RWPE2 (cell line): ENCODE measurements at regions not wholly inside any gene's neighbourhood (a gene's known extent, or its start where the extent isn't known, plus 50 kb on each side); places are given as distances from the start of the nearest gene placed in this dataset.

Source experiments
- ATAC-seq: fragments of 200-7000 bp; cut with Tn5 transposase; 3 replicates; pipeline ENCODE4 v1.9.1; 2021; ENCODE audit warnings: low read depth
- DNase-seq: peaks from one replicate; pipeline ENCODE4 v3.0.0-alpha.2; 2020; ENCODE audit warnings: low spot score
- H3K27ac ChIP-seq: fragments of 450-650 bp; 2 replicates; pipeline ENCODE4 v1.5.1; 2017; ENCODE audit warnings: mild to moderate bottlenecking; ENCODE audit not compliant: poor library complexity, severe bottlenecking
- H3K27me3 ChIP-seq: fragments of 250-450 bp; sonication (Bioruptor Pico); 2 replicates; pipeline ENCODE4 v1.5.1; 2021; ENCODE audit warnings: mild to moderate bottlenecking, moderate library complexity; ENCODE audit not compliant: insufficient read depth, poor library complexity, severe bottlenecking
- H3K36me3 ChIP-seq: fragments of 250-450 bp; sonication (Bioruptor Pico); 2 replicates; pipeline ENCODE4 v1.5.1; 2020; ENCODE audit warnings: low read depth, mild to moderate bottlenecking, moderate library complexity
- H3K4me1 ChIP-seq: fragments of 250-450 bp; sonication (Bioruptor Pico); 2 replicates; pipeline ENCODE4 v1.5.1; 2021; ENCODE audit warnings: mild to moderate bottlenecking, moderate library complexity; ENCODE audit not compliant: insufficient read depth, poor library complexity, severe bottlenecking
- H3K4me3 ChIP-seq: fragments of 250-450 bp; sonication (Bioruptor Pico); 2 replicates; pipeline ENCODE4 v1.5.1; 2021; ENCODE audit warnings: mild to moderate bottlenecking, moderate library complexity; ENCODE audit not compliant: severe bottlenecking
- H3K9me3 ChIP-seq: fragments of 250-450 bp; sonication (Bioruptor Pico); 2 replicates; pipeline ENCODE4 v1.5.1; 2021; ENCODE audit warnings: mild to moderate bottlenecking, moderate library complexity; ENCODE audit not compliant: severe bottlenecking
- TF ChIP-seq, protein P1 (sequence below): fragments of 450-650 bp; IDR thresholded peaks from one replicate; pipeline ENCODE4 v1.5.1; 2017; ENCODE audit warnings: mild to moderate bottlenecking, moderate library complexity; ENCODE audit not compliant: poor library complexity, severe bottlenecking

DNA sequence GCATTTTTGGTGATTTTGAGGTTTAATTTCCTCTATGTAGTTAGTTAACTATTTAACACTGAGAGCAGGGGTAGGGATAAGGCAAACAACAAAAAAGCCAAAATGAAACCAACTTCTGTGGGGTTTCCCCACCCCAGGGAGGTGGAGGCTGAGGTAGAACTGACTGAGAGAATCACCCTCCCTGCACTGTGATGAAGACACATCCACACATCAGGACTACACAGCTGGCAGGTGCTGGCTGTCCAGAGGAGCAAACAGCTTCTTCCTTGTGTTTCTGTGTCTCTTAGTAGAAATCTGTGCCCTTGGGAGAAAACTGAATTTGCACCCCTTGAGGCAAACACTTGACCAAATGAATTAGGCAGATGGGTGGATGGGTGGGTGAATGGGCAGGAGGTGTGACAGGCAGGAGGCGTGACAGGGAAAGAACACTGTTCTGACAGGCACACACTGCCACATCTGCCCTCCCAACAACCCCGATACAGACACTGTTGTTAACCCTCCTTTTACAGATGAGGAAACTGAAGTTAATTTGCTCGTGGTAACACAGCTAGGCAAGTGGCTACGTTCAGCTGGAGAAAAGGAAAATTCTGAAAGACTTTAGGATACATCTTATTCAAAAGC, 62.9 kb upstream of the AMZ2 start:
- ATAC-seq (0 out of 3 replicates have a peak, but pooled peaks have one; percentile 16), DNase-seq (no peak)
- no peak overlapping the region for H3K27ac ChIP-seq
- no peaks in the 10 kb centered on the region for H3K9me3 ChIP-seq
- no peaks in the 10 kb centered on the region for H3K27me3 ChIP-seq
- H3K4me3 ChIP-seq = no peak overlapping the region
- H3K4me1 ChIP-seq = peaks cover 20% of the 10 kb centered on the region
- no peaks in the 10 kb centered on the region for H3K36me3 ChIP-seq
- TF ChIP-seq, protein P1, sequence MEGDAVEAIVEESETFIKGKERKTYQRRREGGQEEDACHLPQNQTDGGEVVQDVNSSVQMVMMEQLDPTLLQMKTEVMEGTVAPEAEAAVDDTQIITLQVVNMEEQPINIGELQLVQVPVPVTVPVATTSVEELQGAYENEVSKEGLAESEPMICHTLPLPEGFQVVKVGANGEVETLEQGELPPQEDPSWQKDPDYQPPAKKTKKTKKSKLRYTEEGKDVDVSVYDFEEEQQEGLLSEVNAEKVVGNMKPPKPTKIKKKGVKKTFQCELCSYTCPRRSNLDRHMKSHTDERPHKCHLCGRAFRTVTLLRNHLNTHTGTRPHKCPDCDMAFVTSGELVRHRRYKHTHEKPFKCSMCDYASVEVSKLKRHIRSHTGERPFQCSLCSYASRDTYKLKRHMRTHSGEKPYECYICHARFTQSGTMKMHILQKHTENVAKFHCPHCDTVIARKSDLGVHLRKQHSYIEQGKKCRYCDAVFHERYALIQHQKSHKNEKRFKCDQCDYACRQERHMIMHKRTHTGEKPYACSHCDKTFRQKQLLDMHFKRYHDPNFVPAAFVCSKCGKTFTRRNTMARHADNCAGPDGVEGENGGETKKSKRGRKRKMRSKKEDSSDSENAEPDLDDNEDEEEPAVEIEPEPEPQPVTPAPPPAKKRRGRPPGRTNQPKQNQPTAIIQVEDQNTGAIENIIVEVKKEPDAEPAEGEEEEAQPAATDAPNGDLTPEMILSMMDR = no peak

DNA sequence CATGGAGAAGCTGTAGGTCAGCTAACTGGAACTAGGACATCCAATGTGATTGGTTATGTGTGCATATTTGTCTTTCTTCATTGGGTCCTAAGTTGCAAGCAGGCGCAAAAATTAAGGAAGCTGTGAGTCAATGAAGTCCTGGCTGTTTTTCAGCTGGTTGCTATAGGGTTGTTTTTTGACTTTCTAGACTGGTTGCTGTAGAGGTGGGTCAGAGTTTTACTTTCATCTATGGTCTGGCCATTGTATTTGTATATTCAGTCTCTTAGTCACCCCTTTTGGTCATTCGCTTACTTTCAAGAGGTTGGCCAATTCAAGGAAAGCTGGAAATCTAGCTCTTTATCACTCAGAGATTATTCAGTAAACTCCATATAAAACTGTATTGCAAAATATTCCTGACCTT, 62.0 kb upstream of the AMZ2 start:
- H3K9me3 ChIP-seq = no peaks in the 10 kb centered on the region
- DNase-seq = no peak
- H3K36me3 ChIP-seq = no peaks in the 10 kb centered on the region
- H3K4me1 ChIP-seq = peaks cover 20% of the 10 kb centered on the region
- H3K27me3 ChIP-seq = no peaks in the 10 kb centered on the region
- H3K4me3 ChIP-seq = no peak overlapping the region
- no peak for ATAC-seq
- no peak overlapping the region for H3K27ac ChIP-seq
- TF ChIP-seq, protein P1 = no peak

- H3K27me3 ChIP-seq = peaks cover 20% of the 10 kb centered on the region
- DNase-seq (no peak), ATAC-seq (no peak)
- H3K4me1 ChIP-seq = no peaks in the 10 kb centered on the region
- no peak overlapping the region for H3K4me3 ChIP-seq
- TF ChIP-seq, protein P1 = no peak
- no peak overlapping the region for H3K27ac ChIP-seq
- no peaks in the 10 kb centered on the region for H3K36me3 ChIP-seq
- no peaks in the 10 kb centered on the region for H3K9me3 ChIP-seq
Measured at GRCh38 chr17:68190495-68190894, 57.3 kb upstream of the AMZ2 start.

DNA sequence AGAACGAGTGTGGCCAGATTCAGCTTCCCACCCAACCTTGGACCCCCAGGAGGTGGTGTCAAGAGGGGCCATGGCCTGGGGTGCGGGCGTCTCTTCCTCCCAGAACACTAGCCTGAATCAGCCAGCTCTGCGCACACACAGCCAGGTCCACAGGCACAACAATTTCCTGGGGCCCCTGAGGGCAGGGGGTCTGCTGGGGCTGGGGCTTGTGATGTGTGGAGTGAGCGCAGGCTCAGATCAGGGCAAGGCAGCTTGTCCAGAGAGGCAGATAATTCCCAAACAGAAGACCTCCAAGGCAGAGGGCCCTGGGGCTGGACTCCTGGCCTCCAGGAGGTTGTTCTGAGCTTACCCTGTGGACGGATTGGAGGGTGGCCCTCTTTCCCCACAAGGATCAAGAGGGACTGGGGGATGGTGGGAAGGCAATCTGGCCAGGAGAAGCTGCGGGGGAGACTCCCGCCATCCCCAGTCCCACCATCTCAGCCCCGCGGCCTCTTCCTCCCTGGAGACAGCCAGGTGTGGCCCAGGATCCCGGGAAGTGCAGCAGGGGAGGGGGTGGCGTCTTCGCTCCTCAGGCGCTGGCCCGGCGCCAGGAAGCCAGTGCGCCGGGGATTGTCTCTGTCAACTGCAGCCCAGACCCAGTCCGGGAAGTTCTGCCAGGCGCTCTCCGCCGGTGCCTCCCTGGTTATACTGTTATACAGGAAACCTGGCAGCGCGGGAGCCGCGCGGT, 52.0 kb upstream of the AMZ2 start:
- H3K27me3 ChIP-seq = peaks cover 69% of the 10 kb centered on the region
- DNase-seq = peak; percentile 75

More for the DNA sequence above, 52.0 kb upstream of the AMZ2 start:
- Histone ChIP-seq H3K27ac (no peak overlapping the region), H3K4me1 (no peaks in the 10 kb centered on the region), H3K4me3 (peak overlapping the region; percentile 18), H3K36me3 (no peaks in the 10 kb centered on the region), H3K9me3 (no peaks in the 10 kb centered on the region)
- ATAC-seq = peak; percentile 44
- TF ChIP-seq, protein P1 = no peak
